ENCODE measurements at regions not wholly inside any gene's neighbourhood (a gene's known extent, or its start where the extent isn't known, plus 50 kb on each side); places are given as distances from the start of the nearest gene placed in this dataset.
"Not testable (repeated sequence)": the region's sequence is repeated elsewhere in the genome, so short reads cannot be mapped to it uniquely, and the experiment has no call there.

DNA sequence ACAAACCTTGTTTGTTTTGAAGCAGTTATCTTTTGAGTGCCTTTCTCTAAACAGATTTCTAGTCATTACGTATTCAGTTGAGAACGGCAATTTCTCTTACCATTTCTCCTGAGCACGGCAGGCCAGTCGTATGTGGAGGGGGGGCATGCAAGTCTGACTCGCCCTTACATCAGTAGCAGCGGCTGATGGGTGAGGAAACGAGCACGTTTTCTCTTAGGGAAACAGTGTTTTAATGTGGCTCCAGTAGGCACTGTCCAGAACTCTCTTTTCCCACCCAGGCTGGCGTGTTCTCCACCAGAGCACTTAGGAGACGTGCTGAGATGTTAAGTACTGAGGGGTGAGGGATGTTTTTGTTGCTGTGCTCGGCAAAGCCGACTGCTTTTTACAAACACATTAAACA, 240.5 kb downstream of the STIM2 start:
- Mint-ChIP-seq H3K9me3 (peaks cover 2% of the 10 kb centered on the region), H3K36me3 (no peaks in the 10 kb centered on the region), H3K4me3 (no peak overlapping the region), H3K27me3 (peaks cover 35% of the 10 kb centered on the region), H3K27ac (no peak overlapping the region), H3K4me1 (no peaks in the 10 kb centered on the region)
- ATAC-seq = no peak

DNA sequence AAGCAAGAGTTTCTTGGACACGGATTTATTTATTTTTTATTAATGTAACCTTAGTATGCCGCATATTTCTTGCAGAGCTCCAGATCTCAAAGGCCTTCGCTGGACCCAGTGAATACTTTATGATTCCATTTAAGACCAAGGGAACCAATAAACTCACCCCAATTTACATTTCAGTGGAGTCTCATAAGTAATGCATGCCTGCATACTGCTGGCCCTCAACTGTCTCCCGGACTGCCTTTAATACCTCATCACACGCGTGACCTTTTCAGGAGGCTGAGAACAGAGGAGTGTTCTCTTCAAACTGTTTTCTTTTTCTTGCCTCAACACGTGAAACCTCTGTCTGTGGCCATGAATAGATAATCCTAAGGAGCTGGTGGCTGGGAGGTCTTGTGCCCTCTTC, 240.9 kb downstream of the STIM2 start:
- Mint-ChIP-seq H3K4me1 (no peaks in the 10 kb centered on the region), H3K27ac (no peak overlapping the region), H3K4me3 (no peak overlapping the region), H3K36me3 (no peaks in the 10 kb centered on the region), H3K9me3 (peaks cover 3% of the 10 kb centered on the region), H3K27me3 (peaks cover 35% of the 10 kb centered on the region)
- ATAC-seq = no peak

GRCh38 chr4:27111627-27112026, 251.0 kb downstream of the STIM2 start:
- no peaks in the 10 kb centered on the region for H3K36me3 Mint-ChIP-seq
- no peak overlapping the region for H3K4me3 Mint-ChIP-seq
- H3K9me3 Mint-ChIP-seq = no peaks in the 10 kb centered on the region
- H3K27ac Mint-ChIP-seq = no peak overlapping the region
- H3K27me3 Mint-ChIP-seq = no peaks in the 10 kb centered on the region
- no peaks in the 10 kb centered on the region for H3K4me1 Mint-ChIP-seq
- no peak for ATAC-seq

DNA sequence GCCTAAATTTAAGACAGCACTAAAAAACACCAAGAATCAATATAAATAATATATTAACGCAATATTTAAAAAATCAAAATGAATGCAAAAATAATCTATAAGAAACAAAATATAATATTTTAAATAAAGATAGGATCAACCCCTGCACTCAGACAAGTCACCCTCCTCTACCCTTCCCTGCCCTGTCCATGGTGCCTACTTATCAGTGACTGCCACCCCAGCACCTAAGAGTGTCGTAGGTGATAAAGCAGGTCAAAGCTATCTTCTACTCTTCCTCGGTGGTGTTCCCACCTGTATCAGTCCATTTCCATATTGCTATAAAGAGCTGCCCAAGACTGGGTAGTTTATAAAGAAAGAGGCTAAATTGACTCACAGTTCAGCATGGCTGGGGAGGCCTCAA, 251.9 kb downstream of the STIM2 start:
- no peak for ATAC-seq
- Mint-ChIP-seq H3K9me3 (no peaks in the 10 kb centered on the region), H3K27ac (no peak overlapping the region), H3K36me3 (no peaks in the 10 kb centered on the region), H3K4me1 (no peaks in the 10 kb centered on the region), H3K27me3 (no peaks in the 10 kb centered on the region), H3K4me3 (no peak overlapping the region)

GRCh38 chr4:27115221-27115620, 254.6 kb downstream of the STIM2 start:
- H3K4me3 Mint-ChIP-seq = no peak overlapping the region
- no peaks in the 10 kb centered on the region for H3K36me3 Mint-ChIP-seq
- ATAC-seq = no peak
- no peak overlapping the region for H3K27ac Mint-ChIP-seq
- H3K9me3 Mint-ChIP-seq = no peaks in the 10 kb centered on the region
- H3K4me1 Mint-ChIP-seq = no peaks in the 10 kb centered on the region
- no peaks in the 10 kb centered on the region for H3K27me3 Mint-ChIP-seq

GRCh38 chr4:27117453-27117852, 256.8 kb downstream of the STIM2 start:
- H3K36me3 Mint-ChIP-seq = no peaks in the 10 kb centered on the region
- no peaks in the 10 kb centered on the region for H3K9me3 Mint-ChIP-seq
- ATAC-seq = no peak
- H3K27ac Mint-ChIP-seq = no peak overlapping the region
- no peaks in the 10 kb centered on the region for H3K4me1 Mint-ChIP-seq
- H3K4me3 Mint-ChIP-seq = no peak overlapping the region
- no peaks in the 10 kb centered on the region for H3K27me3 Mint-ChIP-seq

DNA sequence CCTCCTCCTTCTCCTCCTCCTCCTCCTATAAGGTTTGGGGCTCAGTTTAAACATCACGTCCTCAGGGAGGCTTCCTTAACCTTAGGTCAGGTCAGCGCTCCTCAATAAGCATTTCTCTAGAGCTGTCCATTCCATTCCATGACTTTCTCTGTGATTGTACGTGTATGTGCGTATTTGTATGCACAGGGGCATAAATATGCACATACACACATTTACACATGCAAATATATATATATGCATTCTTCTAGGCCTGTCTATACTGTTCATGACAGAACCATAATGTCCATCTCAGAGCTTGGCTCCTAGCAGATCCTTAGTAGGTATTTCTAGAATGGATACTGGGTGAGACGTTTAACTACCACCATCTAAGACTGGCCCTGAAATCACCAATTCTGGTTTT, 258.6 kb downstream of the STIM2 start:
- Mint-ChIP-seq H3K27me3 (no peaks in the 10 kb centered on the region), H3K4me1 (no peaks in the 10 kb centered on the region), H3K36me3 (no peaks in the 10 kb centered on the region), H3K9me3 (no peaks in the 10 kb centered on the region), H3K27ac (no peak overlapping the region), H3K4me3 (no peak overlapping the region)
- ATAC-seq = no peak

DNA sequence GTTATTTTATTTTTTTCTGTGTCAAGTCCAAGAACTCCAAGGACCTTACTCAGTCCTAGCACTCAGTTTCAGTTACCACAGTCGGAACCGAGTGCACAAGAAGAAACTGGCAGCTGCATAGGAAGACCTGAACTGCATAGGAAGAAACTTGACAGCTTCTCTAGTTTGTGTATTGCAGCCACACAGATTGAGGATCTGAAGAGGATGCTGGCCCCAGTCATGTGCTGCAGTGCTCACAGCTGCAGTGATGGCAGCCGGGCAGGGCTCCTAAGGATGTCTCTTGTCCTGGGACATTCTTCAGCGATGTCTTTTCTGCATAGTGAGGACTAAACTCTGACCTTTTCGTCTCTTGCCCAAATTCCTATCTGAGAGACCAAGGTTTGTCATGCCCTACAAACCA, 261.2 kb downstream of the STIM2 start:
- Mint-ChIP-seq H3K9me3 (no peaks in the 10 kb centered on the region), H3K27ac (no peak overlapping the region), H3K27me3 (no peaks in the 10 kb centered on the region), H3K4me3 (no peak overlapping the region), H3K36me3 (no peaks in the 10 kb centered on the region), H3K4me1 (no peaks in the 10 kb centered on the region)
- no peak for ATAC-seq

GRCh38 chr4:27123123-27123768, 262.6 kb downstream of the STIM2 start:
- no peak for ATAC-seq
- Mint-ChIP-seq H3K27me3 (peaks cover under 1% of the 10 kb centered on the region), H3K4me1 (no peaks in the 10 kb centered on the region), H3K9me3 (no peaks in the 10 kb centered on the region), H3K36me3 (no peaks in the 10 kb centered on the region), H3K4me3 (no peak overlapping the region), H3K27ac (no peak overlapping the region)

DNA sequence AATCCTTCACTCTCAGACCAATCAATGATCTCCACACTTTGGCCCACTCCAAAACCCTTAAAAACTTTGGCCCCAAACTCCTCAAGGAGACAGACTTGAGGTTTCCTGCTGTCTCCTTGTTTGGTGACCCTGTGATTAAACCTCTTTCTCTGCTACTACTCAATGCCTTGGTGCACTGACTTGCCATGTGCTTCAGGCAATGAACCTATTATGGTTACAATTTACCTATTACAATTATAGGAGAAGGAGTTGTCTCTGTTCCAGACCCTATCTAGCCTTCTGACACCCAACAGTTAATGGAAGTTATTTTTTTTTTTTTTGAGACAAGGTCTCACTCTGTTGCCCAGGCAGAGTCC, 263.1 kb downstream of the STIM2 start:
- no peaks in the 10 kb centered on the region for H3K36me3 Mint-ChIP-seq
- no peaks in the 10 kb centered on the region for H3K4me1 Mint-ChIP-seq
- no peak for ATAC-seq
- peaks cover 5% of the 10 kb centered on the region for H3K27me3 Mint-ChIP-seq
- no peak overlapping the region for H3K4me3 Mint-ChIP-seq
- no peak overlapping the region for H3K27ac Mint-ChIP-seq
- no peaks in the 10 kb centered on the region for H3K9me3 Mint-ChIP-seq

DNA sequence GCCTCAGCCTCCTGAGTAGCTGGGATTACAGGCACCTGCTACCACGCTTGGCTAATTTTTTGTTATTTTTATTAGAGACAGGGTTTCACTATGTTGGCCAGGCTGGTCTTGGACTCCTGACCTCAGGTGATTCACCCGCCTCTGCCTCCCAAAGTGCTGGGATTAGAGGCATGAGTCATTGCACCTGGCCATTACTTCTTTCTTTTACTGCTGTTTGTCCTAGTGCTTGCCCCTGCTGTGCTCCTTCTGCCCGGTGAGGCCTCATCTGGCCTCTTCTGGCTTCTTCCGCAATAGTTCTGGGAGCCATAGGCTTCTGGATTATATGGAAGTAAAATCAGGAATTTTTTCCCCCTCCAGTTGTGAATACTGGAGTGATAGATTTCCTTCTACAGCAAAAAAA, 266.3 kb downstream of the STIM2 start:
- H3K4me3 Mint-ChIP-seq, H3K9me3 Mint-ChIP-seq, H3K36me3 Mint-ChIP-seq, H3K27ac Mint-ChIP-seq, ATAC-seq, H3K4me1 Mint-ChIP-seq: not testable (repeated sequence)
- peaks cover 12% of the 10 kb centered on the region for H3K27me3 Mint-ChIP-seq

GRCh38 chr4:27128443-27128842, 267.8 kb downstream of the STIM2 start:
- peaks cover 12% of the 10 kb centered on the region for H3K27me3 Mint-ChIP-seq
- H3K36me3 Mint-ChIP-seq = no peaks in the 10 kb centered on the region
- no peaks in the 10 kb centered on the region for H3K4me1 Mint-ChIP-seq
- no peaks in the 10 kb centered on the region for H3K9me3 Mint-ChIP-seq
- ATAC-seq = no peak
- no peak overlapping the region for H3K27ac Mint-ChIP-seq
- no peak overlapping the region for H3K4me3 Mint-ChIP-seq

DNA sequence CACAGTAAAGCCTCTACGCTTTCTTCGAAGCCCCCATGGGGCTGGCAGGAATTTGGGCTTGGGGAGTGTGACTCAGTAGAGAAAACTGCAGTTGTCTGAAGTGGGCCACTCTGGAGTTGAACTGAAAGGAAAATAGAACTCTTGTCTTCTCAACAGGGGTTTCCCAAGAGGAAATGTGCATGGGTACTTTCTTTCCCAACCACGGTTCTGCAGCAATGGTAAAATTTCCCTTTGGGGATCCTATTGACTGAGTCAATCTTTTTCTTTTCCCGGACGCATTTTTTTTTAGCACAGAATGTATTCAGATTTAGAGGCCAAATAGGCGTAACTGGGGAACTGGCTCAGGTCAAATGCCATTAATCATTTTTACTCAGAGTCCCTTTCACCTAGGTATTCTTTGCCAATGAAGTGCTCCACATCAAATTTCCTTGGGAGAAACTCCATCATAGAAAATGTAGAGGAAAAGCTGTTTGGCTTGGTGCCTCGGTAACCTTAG, 269.3 kb downstream of the STIM2 start:
- peaks cover 12% of the 10 kb centered on the region for H3K27me3 Mint-ChIP-seq
- H3K4me1 Mint-ChIP-seq = no peaks in the 10 kb centered on the region
- ATAC-seq = no peak
- H3K4me3 Mint-ChIP-seq = no peak overlapping the region
- no peak overlapping the region for H3K27ac Mint-ChIP-seq
- H3K9me3 Mint-ChIP-seq = peaks cover 6% of the 10 kb centered on the region
- no peaks in the 10 kb centered on the region for H3K36me3 Mint-ChIP-seq

GRCh38 chr4:27132497-27132896, 271.9 kb downstream of the STIM2 start:
- Mint-ChIP-seq H3K9me3 (peaks cover 16% of the 10 kb centered on the region), H3K4me1 (no peaks in the 10 kb centered on the region), H3K36me3 (no peaks in the 10 kb centered on the region), H3K27ac (no peak overlapping the region), H3K4me3 (no peak overlapping the region), H3K27me3 (peaks cover 12% of the 10 kb centered on the region)
- ATAC-seq = no peak

- no peak overlapping the region for H3K4me3 Mint-ChIP-seq
- no peak for ATAC-seq
- H3K27me3 Mint-ChIP-seq = no peaks in the 10 kb centered on the region
- H3K36me3 Mint-ChIP-seq = no peaks in the 10 kb centered on the region
- H3K27ac Mint-ChIP-seq = no peak overlapping the region
- H3K9me3 Mint-ChIP-seq = peaks cover 11% of the 10 kb centered on the region
- H3K4me1 Mint-ChIP-seq = no peaks in the 10 kb centered on the region
Observed at GRCh38 chr4:27140486-27140885, 279.8 kb downstream of the STIM2 start.

DNA sequence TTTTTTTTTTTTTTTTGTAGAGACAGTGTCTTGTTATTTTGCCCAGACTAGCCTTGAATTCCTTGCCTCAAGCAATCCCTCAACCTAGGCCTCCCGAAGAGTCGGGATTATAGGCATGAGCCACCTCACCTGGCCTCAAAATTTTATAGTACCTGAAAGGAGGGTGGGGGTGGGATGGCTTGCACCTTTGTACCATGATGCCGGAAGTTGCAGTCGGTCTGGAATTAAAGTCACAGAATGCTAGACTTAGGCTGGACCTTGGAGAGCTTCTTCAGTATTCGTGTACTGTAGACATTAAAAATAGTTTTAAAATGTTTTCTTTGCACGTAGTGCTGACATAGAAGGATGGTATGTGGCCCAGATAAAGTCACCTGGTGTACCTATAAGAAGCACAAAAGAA, 280.9 kb downstream of the STIM2 start:
- Mint-ChIP-seq H3K4me1 (no peaks in the 10 kb centered on the region), H3K27ac (no peak overlapping the region), H3K9me3 (peaks cover 2% of the 10 kb centered on the region), H3K27me3 (no peaks in the 10 kb centered on the region), H3K36me3 (no peaks in the 10 kb centered on the region), H3K4me3 (no peak overlapping the region)
- no peak for ATAC-seq

DNA sequence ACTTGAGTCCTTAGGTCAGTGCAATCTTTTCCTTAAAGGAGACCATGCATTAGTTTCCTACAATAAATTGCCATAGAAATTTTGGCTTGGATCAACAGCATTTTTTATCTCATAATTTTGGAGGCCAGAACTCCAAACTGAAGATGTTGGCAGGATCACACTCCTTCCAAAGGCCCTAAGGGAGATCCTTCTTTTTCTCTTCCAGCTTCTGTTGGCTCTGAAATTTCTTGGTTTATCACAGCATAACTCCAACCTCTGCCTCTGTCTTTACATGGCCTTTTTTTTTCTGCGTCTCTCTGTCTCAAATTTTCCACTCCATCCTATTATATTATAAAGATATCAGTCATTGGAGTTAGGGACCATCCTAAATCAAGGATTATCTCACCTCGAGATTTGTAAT, 282.2 kb downstream of the STIM2 start:
- H3K27ac Mint-ChIP-seq = no peak overlapping the region
- peaks cover 2% of the 10 kb centered on the region for H3K9me3 Mint-ChIP-seq
- no peak overlapping the region for H3K4me3 Mint-ChIP-seq
- H3K36me3 Mint-ChIP-seq = no peaks in the 10 kb centered on the region
- H3K4me1 Mint-ChIP-seq = no peaks in the 10 kb centered on the region
- no peaks in the 10 kb centered on the region for H3K27me3 Mint-ChIP-seq
- ATAC-seq = no peak

Data from stimulated activated memory B cell treated with anti-CD40 and anti-IgM and Interleukin-4, amounts not matched to agents 10 μg/mL and 1 μg/mL and 100 μg/mL, for 72 hours (primary cell).